ENCODE measurements at regions not wholly inside any gene's neighbourhood (a gene's known extent, or its start where the extent isn't known, plus 50 kb on each side); places are given as distances from the start of the nearest gene placed in this dataset.

DNA sequence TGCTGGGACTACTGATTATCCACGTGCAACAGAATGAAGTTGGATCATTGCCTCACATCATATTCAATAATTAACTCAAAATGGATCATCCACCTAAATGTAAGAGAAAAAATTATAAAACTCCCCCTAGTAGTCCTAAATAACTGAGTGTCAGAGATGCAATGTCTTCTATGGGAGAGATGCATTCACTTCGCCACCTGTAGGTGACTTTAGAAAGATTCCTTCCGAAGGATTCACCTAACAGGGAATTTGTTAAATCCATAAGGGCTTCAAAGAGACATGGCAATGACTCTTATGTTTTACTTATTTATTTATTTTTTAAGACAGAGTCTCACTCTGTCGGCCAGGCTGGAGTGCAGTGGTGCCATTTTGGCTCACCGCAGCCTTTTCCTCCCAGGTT, 526.0 kb downstream of the MTRR start:
- TF ChIP-seq ZNF274 (IDR thresholded peaks at IDR 0.05; ENCODE audit: low read depth, low read length) (no peak), SUZ12 (IDR thresholded peaks at IDR 0.05; ENCODE audit: extremely low read depth, insufficient read depth, insufficient read length) (no peak)
